H1 (cell line): ENCODE measurements at regions not wholly inside any gene's neighbourhood (a gene's known extent, or its start where the extent isn't known, plus 50 kb on each side); places are given as distances from the start of the nearest gene placed in this dataset.

Source experiments
- CTCF ChIA-PET: fragments of 300-600 bp; sonication (Branson Sonifier 250); formaldehyde crosslinking; loops from one replicate; lab custom pipeline; 2021; ENCODE audit not compliant: partially characterized antibody; lab: Charles Lee
- POLR2A ChIA-PET: fragments of 300-600 bp; sonication (Branson Sonifier 250); formaldehyde crosslinking; loops from one replicate; lab custom pipeline; 2021; ENCODE audit warnings: inconsistent platforms; ENCODE audit not compliant: partially characterized antibody; lab: Charles Lee
- DNase-seq, 2 experiments: peaks; one replicate each; pipeline versions ENCODE4 v3.0.0 to v3.0.0-alpha.2; 2010 to 2022; ENCODE audit warnings: low spot score in 2 of 2, low read depth in 1 of 2, mixed read lengths in 1 of 2
- FAIRE-seq: peaks from 2 replicates; lab custom pipeline; 2011; peaks lifted over from hg19 to GRCh38; lab: Jason Lieb, UNC
- H2AFZ ChIP-seq: 2 replicates; pipeline ENCODE4 v1.8.1; 2012; ENCODE audit warnings: low read length, inconsistent platforms
- H2AK5ac ChIP-seq: 2 replicates; pipeline ENCODE4 v1.6.1; 2013; ENCODE audit warnings: low read depth, low read length
- H2BK120ac ChIP-seq: replicated peaks from 2 replicates; pipeline ENCODE3; 2013; ENCODE audit warnings: low read depth, low read length, inconsistent platforms
- H2BK12ac ChIP-seq: 2 replicates; pipeline ENCODE4 v1.6.1; 2013; ENCODE audit warnings: low read depth, low read length
- H2BK15ac ChIP-seq: 2 replicates; pipeline ENCODE4 v1.6.1; 2013; ENCODE audit warnings: low read length
- H2BK20ac ChIP-seq: 2 replicates; pipeline ENCODE4 v1.6.1; 2013; ENCODE audit warnings: low read length
- H2BK5ac ChIP-seq: 2 replicates; pipeline ENCODE4 v1.6.1; 2013; ENCODE audit warnings: low read depth, low read length
- H3K14ac ChIP-seq: 2 replicates; pipeline ENCODE4 v1.6.1; 2013; ENCODE audit warnings: inconsistent platforms; ENCODE audit not compliant: insufficient read length
- H3K18ac ChIP-seq: 2 replicates; pipeline ENCODE4 v1.6.1; 2013; ENCODE audit warnings: low read length; ENCODE audit errors: extremely low read depth
- H3K23ac ChIP-seq: 2 replicates; pipeline ENCODE4 v1.6.1; 2013; ENCODE audit warnings: inconsistent platforms; ENCODE audit not compliant: insufficient read length
- H3K23me2 ChIP-seq: 2 replicates; pipeline ENCODE4 v1.6.1; 2013; ENCODE audit warnings: low read depth, low read length
- H3K27ac ChIP-seq: 2 replicates; pipeline ENCODE4 v1.6.1; 2011; ENCODE audit warnings: low read depth, low read length, inconsistent platforms
- H3K27me3 ChIP-seq, 4 experiments: replicated peaks in 1 of 4; 1 replicate in 1 of 4; 2 replicates in 3 of 4; pipeline versions ENCODE4 v1.6.1 to v1.8.1; 2011 to 2013; ENCODE audit warnings: low read length in 3 of 4, mild to moderate bottlenecking in 3 of 4, inconsistent platforms in 2 of 4, mixed read lengths in 2 of 4, moderate library complexity in 1 of 4; ENCODE audit not compliant: control insufficient read depth in 3 of 4, insufficient read depth in 3 of 4; ENCODE audit errors: extremely low read depth in 1 of 4
- H3K36me3 ChIP-seq, 4 experiments: 2 replicates each; pipeline versions ENCODE4 v1.6.1 to v1.8.1; 2011 to 2013; ENCODE audit warnings: mild to moderate bottlenecking in 4 of 4, low read length in 3 of 4, moderate library complexity in 2 of 4, control low read depth in 1 of 4, inconsistent platforms in 1 of 4; ENCODE audit not compliant: insufficient read depth in 4 of 4, control insufficient read depth in 2 of 4
- H3K4ac ChIP-seq: replicated peaks from 2 replicates; pipeline ENCODE3; 2013; ENCODE audit warnings: low read length, low read depth, mixed read lengths, inconsistent platforms; ENCODE audit not compliant: insufficient read length
- H3K4me1 ChIP-seq, 4 experiments: replicated peaks in 1 of 4; 1 replicate in 1 of 4; 2 replicates in 3 of 4; pipeline versions ENCODE4 v1.6.1 to v1.8.1; 2011 to 2013; ENCODE audit warnings: low read length in 3 of 4, inconsistent platforms in 2 of 4, mixed read lengths in 1 of 4; ENCODE audit not compliant: insufficient read depth in 4 of 4, control insufficient read depth in 3 of 4
- H3K4me2 ChIP-seq, 2 experiments: 2 replicates each; pipeline versions ENCODE4 v1.6.1 to v1.8.1; 2011 to 2013; ENCODE audit warnings: low read depth in 2 of 2, low read length in 2 of 2, control low read depth in 1 of 2, inconsistent platforms in 1 of 2, mild to moderate bottlenecking in 1 of 2; ENCODE audit not compliant: insufficient read depth in 1 of 2
- H3K4me3 ChIP-seq, 4 experiments: fragments of 200-600, 300-600 bp in 1 of 4; sonication (generic), shearing (Covaris generic), sonication (Bioruptor Twin) in 1 of 4; 2 replicates each; pipeline versions ENCODE4 v1.5.1 to v1.8.1; 2011 to 2016; ENCODE audit warnings: low read length in 4 of 4, low read depth in 3 of 4, control low read depth in 2 of 4, inconsistent platforms in 2 of 4, mild to moderate bottlenecking in 2 of 4, mixed read lengths in 1 of 4, moderate library complexity in 1 of 4; ENCODE audit not compliant: insufficient read depth in 2 of 4; ENCODE audit errors: extremely low read depth in 1 of 4
- H3K56ac ChIP-seq: replicated peaks from 2 replicates; pipeline ENCODE3; 2013; ENCODE audit warnings: low read depth, mild to moderate bottlenecking, mixed read lengths, low read length, inconsistent platforms; ENCODE audit not compliant: insufficient read length
- H3K79me1 ChIP-seq: 2 replicates; pipeline ENCODE4 v1.6.1; 2013; ENCODE audit warnings: low read depth, low read length, control low read depth
- H3K79me2 ChIP-seq, 2 experiments: 2 replicates each; pipeline versions ENCODE4 v1.6.1 to v1.8.1; 2012 to 2013; ENCODE audit warnings: low read length in 2 of 2, mild to moderate bottlenecking in 2 of 2, inconsistent platforms in 1 of 2; ENCODE audit not compliant: insufficient read depth in 2 of 2, control insufficient read depth in 1 of 2
- H3K9ac ChIP-seq, 4 experiments: replicated peaks in 1 of 4; 1 replicate in 1 of 4; 2 replicates in 3 of 4; pipeline versions ENCODE4 v1.6.1 to v1.8.1; 2011 to 2013; ENCODE audit warnings: low read depth in 3 of 4, low read length in 3 of 4, control low read depth in 2 of 4, mild to moderate bottlenecking in 2 of 4, moderate library complexity in 2 of 4, inconsistent platforms in 1 of 4; ENCODE audit errors: extremely low read depth in 1 of 4
- H3K9me3 ChIP-seq, 2 experiments: 2 replicates each; pipeline versions ENCODE4 v1.6.1 to v1.8.1; 2012 to 2013; ENCODE audit warnings: mild to moderate bottlenecking in 2 of 2, moderate library complexity in 2 of 2, control low read depth in 1 of 2, inconsistent platforms in 1 of 2, low read depth in 1 of 2, low read length in 1 of 2, mixed read lengths in 1 of 2; ENCODE audit not compliant: insufficient read depth in 2 of 2
- H4K20me1 ChIP-seq, 2 experiments: replicated peaks in 1 of 2; 2 replicates each; pipeline versions ENCODE3 to v1.8.1; 2011 to 2013; ENCODE audit warnings: inconsistent platforms in 2 of 2, low read length in 2 of 2, mild to moderate bottlenecking in 1 of 2; ENCODE audit not compliant: insufficient read depth in 2 of 2, control insufficient read depth in 1 of 2
- H4K5ac ChIP-seq: 2 replicates; pipeline ENCODE4 v1.6.1; 2013; ENCODE audit warnings: low read length, low read depth, mixed read lengths, inconsistent platforms; ENCODE audit not compliant: insufficient read length
- H4K8ac ChIP-seq: 2 replicates; pipeline ENCODE4 v1.8.0; 2013; ENCODE audit warnings: mild to moderate bottlenecking, moderate library complexity, low read length, inconsistent platforms; ENCODE audit not compliant: insufficient read depth; ENCODE audit errors: extremely low read depth
- H4K91ac ChIP-seq: replicated peaks from 2 replicates; pipeline ENCODE3; 2013; ENCODE audit warnings: low read length, mixed read lengths, inconsistent platforms; ENCODE audit not compliant: insufficient read length
- BACH1 ChIP-seq: IDR thresholded peaks from 2 replicates; pipeline ENCODE4 v1.6.1; 2012; ENCODE audit warnings: low read length, improper control_type of control experiment
- CBX8 ChIP-seq: fragments of 300-800, 300-1000 bp; sonication (generic); IDR thresholded peaks from 2 replicates; pipeline ENCODE4 v1.7.1; 2016; ENCODE audit warnings: low read depth, low read length, borderline replicate concordance
- WGBS, 2 experiments: shearing (Covaris generic) in 1 of 2; methylation state at CpG; one replicate each; pipeline versions ENCODE4 v1.1.6 to v1.1.7; 2013 to 2015; ENCODE audit warnings: low lambda C conversion rate in 2 of 2, mixed read lengths in 2 of 2, inconsistent platforms in 1 of 2, low coverage in 1 of 2, missing lambda C conversion rate in 1 of 2; ENCODE audit not compliant: insufficient replicate concordance in 2 of 2, insufficient coverage in 1 of 2, insufficient read length in 1 of 2; ENCODE audit errors: extremely low coverage in 1 of 2, missing lambda C conversion rate in 1 of 2; 5-methylcytosine and 5-hydroxymethylcytosine counted together

GRCh38 chr21:15425049-15425448 lies 304.7 kb upstream of the USP25 start:
- H2AFZ ChIP-seq: no peak overlapping the region
- CTCF ChIA-PET: interaction anchor here (3.0 kb wide), 1 partner anchor 58 kb away, joined by 8 read pairs; no protein-coding TSS in a partner anchor
- H2BK20ac ChIP-seq: peak overlapping the region; percentile 98
- 94% methylated on average over 3 of the region's 3 CpGs; no CpG with 5 or more reads in 1 of the 2 experiments for WGBS, 2 experiments
- H2BK120ac ChIP-seq: peak overlapping the region; percentile 73
- H3K27me3 ChIP-seq: no peaks in the 10 kb centered on the region
- H3K4me3 ChIP-seq: no peak overlapping the region
- H2BK12ac ChIP-seq: peak overlapping the region; percentile 99
- no peak overlapping the region for H3K14ac ChIP-seq
- no peaks in the 10 kb centered on the region for H3K23me2 ChIP-seq
- no peaks in the 10 kb centered on the region for H3K36me3 ChIP-seq
- H3K56ac ChIP-seq: no peak overlapping the region
- H4K91ac ChIP-seq: peak overlapping the region; percentile 83
- no peak overlapping the region for H4K5ac ChIP-seq
- H3K79me1 ChIP-seq: no peaks in the 10 kb centered on the region
- FAIRE-seq: no peak
- POLR2A ChIA-PET: no interaction called here
- no peak overlapping the region for H3K27ac ChIP-seq
- H3K79me2 ChIP-seq: no peaks in the 10 kb centered on the region
- peak overlapping the region; percentile 2 for H3K4ac ChIP-seq
- TF ChIP-seq CBX8 (no peak), BACH1 (no peak)
- TF ChIP-seq, all 59 proteins: peak for 0
- Histone ChIP-seq H2AK5ac (no peak overlapping the region; the same call in 1 of the 2 replicates), H3K4me2 (no peak overlapping the region), H3K23ac (no peak overlapping the region), H3K9ac (no peak overlapping the region), H3K4me1 (peaks cover 3 to 23% (median 15%) of the 10 kb centered on the region in 4 experiments; a peak in 4 of 7 replicates), H2BK5ac (peak overlapping the region; percentile 68; the same call in 1 of the 2 replicates), H3K9me3 (no peaks in the 10 kb centered on the region), H4K20me1 (no peaks in the 10 kb centered on the region), H3K18ac (peak overlapping the region; percentile 67; the same call in 1 of the 2 replicates), H2BK15ac (peak overlapping the region; percentile 65; the same call in 1 of the 2 replicates), H4K8ac (no peak overlapping the region)
- DNase-seq: no peak
